GM23338 (cell line): ENCODE measurements at regions not wholly inside any gene's neighbourhood (a gene's known extent, or its start where the extent isn't known, plus 50 kb on each side); places are given as distances from the start of the nearest gene placed in this dataset.
"Not testable (repeated sequence)": the region's sequence is repeated elsewhere in the genome, so short reads cannot be mapped to it uniquely, and the experiment has no call there.

ENCODE experiments used
- ATAC-seq: fragments of 200-7000 bp; cut with Tn5 transposase; 3 replicates; pipeline ENCODE4 v1.9.1; 2020
- DNase-seq: peaks from one replicate; pipeline ENCODE4 v3.0.0-alpha.2; 2015; ENCODE audit warnings: low spot score
- H2AFZ ChIP-seq: fragments of 200-600 bp; sonication (generic); 2 replicates; pipeline ENCODE4 v1.8.0; 2016; ENCODE audit warnings: antibody characterized with exemption, mild to moderate bottlenecking, moderate library complexity
- H3F3A ChIP-seq: fragments of 200-600 bp; sonication (generic); replicated peaks from 2 replicates; pipeline ENCODE4 v1.8.0; 2017; ENCODE audit warnings: antibody characterized with exemption, mixed run types, low read depth
- H3K27ac ChIP-seq: fragments of 200-600 bp; sonication (generic); 2 replicates; pipeline ENCODE4 v1.6.1; 2016; ENCODE audit warnings: low read depth
- H3K27me3 ChIP-seq: fragments of 200-600 bp; sonication (generic); 2 replicates; pipeline ENCODE4 v1.8.0; 2016; ENCODE audit warnings: mild to moderate bottlenecking, mixed run types, moderate library complexity; ENCODE audit not compliant: insufficient read depth
- H3K36me3 ChIP-seq: fragments of 200-600 bp; sonication (generic); 2 replicates; pipeline ENCODE4 v1.8.0; 2016; ENCODE audit warnings: mild to moderate bottlenecking; ENCODE audit not compliant: insufficient read depth
- H3K4me1 ChIP-seq: fragments of 200-600 bp; sonication (generic); 2 replicates; pipeline ENCODE4 v1.8.0; 2016; ENCODE audit warnings: mild to moderate bottlenecking, moderate library complexity; ENCODE audit not compliant: insufficient read depth
- H3K4me2 ChIP-seq: fragments of 200-600 bp; sonication (generic); 2 replicates; pipeline ENCODE4 v1.7.1; 2017; ENCODE audit warnings: mixed run types
- H3K4me3 ChIP-seq: fragments of 200-600 bp; sonication (generic); 2 replicates; pipeline ENCODE4 v1.6.1; 2016; ENCODE audit warnings: mixed run types
- H3K79me2 ChIP-seq: fragments of 200-600 bp; sonication (generic); replicated peaks from 2 replicates; pipeline ENCODE4 v1.8.0; 2017; ENCODE audit warnings: mild to moderate bottlenecking; ENCODE audit not compliant: insufficient read depth
- H3K9me2 ChIP-seq: fragments of 200-600 bp; sonication (generic); 2 replicates; pipeline ENCODE4 v1.8.0; 2017; ENCODE audit not compliant: insufficient read depth
- H4K20me1 ChIP-seq: fragments of 200-600 bp; sonication (generic); replicated peaks from 2 replicates; pipeline ENCODE4 v1.8.0; 2017; ENCODE audit warnings: mild to moderate bottlenecking; ENCODE audit not compliant: insufficient read depth
- H3K27ac Mint-ChIP-seq: 2 replicates; pipeline ENCODE4 v1.8.0; 2020; ENCODE audit warnings: inconsistent platforms, mild to moderate bottlenecking, moderate library complexity, mixed read lengths
- H3K27me3 Mint-ChIP-seq: 3 replicates; pipeline ENCODE4 v1.8.0; 2022; ENCODE audit warnings: low read depth, mild to moderate bottlenecking, moderate library complexity, mixed read lengths, inconsistent platforms; ENCODE audit not compliant: insufficient read depth, poor library complexity
- H3K36me3 Mint-ChIP-seq: 3 replicates; pipeline ENCODE4 v1.8.0; 2021; ENCODE audit warnings: low read depth, mild to moderate bottlenecking, inconsistent platforms, moderate library complexity, mixed read lengths
- H3K4me1 Mint-ChIP-seq: 3 replicates; pipeline ENCODE4 v1.8.0; 2020; ENCODE audit warnings: mild to moderate bottlenecking, inconsistent platforms, mixed read lengths
- H3K4me3 Mint-ChIP-seq: 3 replicates; pipeline ENCODE4 v1.8.0; 2021; ENCODE audit warnings: moderate library complexity, mild to moderate bottlenecking, inconsistent platforms, mixed read lengths
- H3K9me3 Mint-ChIP-seq: 3 replicates; pipeline ENCODE4 v1.8.0; 2020; ENCODE audit warnings: moderate library complexity, mild to moderate bottlenecking, inconsistent platforms, mixed read lengths
- JUNB ChIP-seq: IDR thresholded peaks from one replicate; pipeline ENCODE4 v1.6.1; 2016; ENCODE audit warnings: antibody characterized with exemption; ENCODE audit not compliant: unreplicated experiment
- STAT1 ChIP-seq: IDR thresholded peaks from one replicate; pipeline ENCODE4 v1.6.1; 2016; ENCODE audit warnings: antibody characterized with exemption; ENCODE audit not compliant: unreplicated experiment
- ZNF331 ChIP-seq: fragments of 250-450 bp; sonication (Bioruptor Pico); IDR thresholded peaks from 2 replicates; pipeline ENCODE4 v1.5.0; 2020; ENCODE audit warnings: low read depth, mild to moderate bottlenecking, moderate library complexity
- TF ChIP-seq, protein P1 (sequence below): fragments of 250-450 bp; sonication (Bioruptor Pico); IDR thresholded peaks from 2 replicates; pipeline ENCODE4 v1.5.0; 2020; ENCODE audit warnings: mild to moderate bottlenecking, moderate library complexity

DNA sequence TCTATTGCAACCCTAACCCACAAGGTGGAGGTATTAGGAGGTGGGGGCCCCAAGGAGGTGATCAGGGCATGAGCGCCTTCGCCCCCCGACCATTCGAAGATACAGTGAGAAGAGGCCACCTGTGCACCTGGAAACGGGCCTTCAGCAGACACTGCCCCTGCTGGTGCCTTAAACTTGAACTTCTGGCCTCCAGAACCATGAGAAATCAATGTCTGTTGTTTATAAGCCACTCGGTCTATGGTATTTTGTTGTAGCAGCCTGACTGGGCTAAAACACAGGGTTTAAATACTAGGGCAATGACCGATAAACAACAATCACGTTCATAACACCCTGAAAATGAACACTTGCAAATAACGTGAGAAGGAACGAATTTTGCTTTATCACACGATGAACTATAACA lies 85.2 kb upstream of the USP29 start (continued):
- TF ChIP-seq, protein P1, sequence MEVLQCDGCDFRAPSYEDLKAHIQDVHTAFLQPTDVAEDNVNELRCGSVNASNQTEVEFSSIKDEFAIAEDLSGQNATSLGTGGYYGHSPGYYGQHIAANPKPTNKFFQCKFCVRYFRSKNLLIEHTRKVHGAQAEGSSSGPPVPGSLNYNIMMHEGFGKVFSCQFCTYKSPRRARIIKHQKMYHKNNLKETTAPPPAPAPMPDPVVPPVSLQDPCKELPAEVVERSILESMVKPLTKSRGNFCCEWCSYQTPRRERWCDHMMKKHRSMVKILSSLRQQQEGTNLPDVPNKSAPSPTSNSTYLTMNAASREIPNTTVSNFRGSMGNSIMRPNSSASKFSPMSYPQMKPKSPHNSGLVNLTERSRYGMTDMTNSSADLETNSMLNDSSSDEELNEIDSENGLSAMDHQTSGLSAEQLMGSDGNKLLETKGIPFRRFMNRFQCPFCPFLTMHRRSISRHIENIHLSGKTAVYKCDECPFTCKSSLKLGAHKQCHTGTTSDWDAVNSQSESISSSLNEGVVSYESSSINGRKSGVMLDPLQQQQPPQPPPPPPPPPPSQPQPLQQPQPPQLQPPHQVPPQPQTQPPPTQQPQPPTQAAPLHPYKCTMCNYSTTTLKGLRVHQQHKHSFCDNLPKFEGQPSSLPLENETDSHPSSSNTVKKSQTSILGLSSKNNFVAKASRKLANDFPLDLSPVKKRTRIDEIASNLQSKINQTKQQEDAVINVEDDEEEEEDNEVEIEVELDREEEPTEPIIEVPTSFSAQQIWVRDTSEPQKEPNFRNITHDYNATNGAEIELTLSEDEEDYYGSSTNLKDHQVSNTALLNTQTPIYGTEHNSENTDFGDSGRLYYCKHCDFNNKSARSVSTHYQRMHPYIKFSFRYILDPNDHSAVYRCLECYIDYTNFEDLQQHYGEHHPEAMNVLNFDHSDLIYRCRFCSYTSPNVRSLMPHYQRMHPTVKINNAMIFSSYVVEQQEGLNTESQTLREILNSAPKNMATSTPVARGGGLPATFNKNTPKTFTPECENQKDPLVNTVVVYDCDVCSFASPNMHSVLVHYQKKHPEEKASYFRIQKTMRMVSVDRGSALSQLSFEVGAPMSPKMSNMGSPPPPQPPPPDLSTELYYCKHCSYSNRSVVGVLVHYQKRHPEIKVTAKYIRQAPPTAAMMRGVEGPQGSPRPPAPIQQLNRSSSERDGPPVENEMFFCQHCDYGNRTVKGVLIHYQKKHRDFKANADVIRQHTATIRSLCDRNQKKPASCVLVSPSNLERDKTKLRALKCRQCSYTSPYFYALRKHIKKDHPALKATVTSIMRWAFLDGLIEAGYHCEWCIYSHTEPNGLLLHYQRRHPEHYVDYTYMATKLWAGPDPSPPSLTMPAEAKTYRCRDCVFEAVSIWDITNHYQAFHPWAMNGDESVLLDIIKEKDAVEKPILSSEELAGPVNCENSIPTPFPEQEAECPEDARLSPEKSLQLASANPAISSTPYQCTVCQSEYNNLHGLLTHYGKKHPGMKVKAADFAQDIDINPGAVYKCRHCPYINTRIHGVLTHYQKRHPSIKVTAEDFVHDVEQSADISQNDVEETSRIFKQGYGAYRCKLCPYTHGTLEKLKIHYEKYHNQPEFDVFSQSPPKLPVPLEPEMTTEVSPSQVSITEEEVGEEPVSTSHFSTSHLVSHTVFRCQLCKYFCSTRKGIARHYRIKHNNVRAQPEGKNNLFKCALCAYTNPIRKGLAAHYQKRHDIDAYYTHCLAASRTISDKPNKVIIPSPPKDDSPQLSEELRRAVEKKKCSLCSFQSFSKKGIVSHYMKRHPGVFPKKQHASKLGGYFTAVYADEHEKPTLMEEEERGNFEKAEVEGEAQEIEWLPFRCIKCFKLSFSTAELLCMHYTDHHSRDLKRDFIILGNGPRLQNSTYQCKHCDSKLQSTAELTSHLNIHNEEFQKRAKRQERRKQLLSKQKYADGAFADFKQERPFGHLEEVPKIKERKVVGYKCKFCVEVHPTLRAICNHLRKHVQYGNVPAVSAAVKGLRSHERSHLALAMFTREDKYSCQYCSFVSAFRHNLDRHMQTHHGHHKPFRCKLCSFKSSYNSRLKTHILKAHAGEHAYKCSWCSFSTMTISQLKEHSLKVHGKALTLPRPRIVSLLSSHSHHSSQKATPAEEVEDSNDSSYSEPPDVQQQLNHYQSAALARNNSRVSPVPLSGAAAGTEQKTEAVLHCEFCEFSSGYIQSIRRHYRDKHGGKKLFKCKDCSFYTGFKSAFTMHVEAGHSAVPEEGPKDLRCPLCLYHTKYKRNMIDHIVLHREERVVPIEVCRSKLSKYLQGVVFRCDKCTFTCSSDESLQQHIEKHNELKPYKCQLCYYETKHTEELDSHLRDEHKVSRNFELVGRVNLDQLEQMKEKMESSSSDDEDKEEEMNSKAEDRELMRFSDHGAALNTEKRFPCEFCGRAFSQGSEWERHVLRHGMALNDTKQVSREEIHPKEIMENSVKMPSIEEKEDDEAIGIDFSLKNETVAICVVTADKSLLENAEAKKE, result no peak

DNA sequence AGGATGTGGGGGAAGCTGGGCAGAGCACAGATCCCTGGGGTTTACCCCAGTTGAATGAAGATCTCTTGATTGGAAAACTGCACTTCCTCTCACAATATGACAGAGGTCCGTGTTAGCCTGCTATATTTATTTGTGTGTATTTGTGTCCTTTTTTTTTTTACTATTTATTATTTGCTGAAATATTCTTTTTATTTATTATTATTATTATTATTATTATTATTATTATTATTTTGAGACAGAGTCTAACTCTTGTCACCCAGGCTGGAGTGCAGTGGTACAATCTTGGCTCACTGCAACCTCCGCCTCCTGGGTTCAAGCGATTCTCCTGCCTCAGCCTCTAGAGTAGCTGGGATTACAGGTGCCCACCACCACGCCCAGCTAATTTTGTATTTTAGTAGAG lies 84.0 kb upstream of the USP29 start:
- not testable (repeated sequence) for H3K79me2 ChIP-seq, H3K9me2 ChIP-seq, H3F3A ChIP-seq, H3K27ac Mint-ChIP-seq, H3K4me2 ChIP-seq, H2AFZ ChIP-seq, H3K4me3 ChIP-seq, H3K27me3 ChIP-seq, H3K36me3 ChIP-seq, DNase-seq, H3K4me3 Mint-ChIP-seq, H3K4me1 ChIP-seq, H3K4me1 Mint-ChIP-seq, H4K20me1 ChIP-seq, ATAC-seq, H3K27me3 Mint-ChIP-seq, H3K27ac ChIP-seq
- H3K36me3 Mint-ChIP-seq, result peaks cover 47% of the 10 kb centered on the region
- peaks cover 100% of the 10 kb centered on the region for H3K9me3 Mint-ChIP-seq

DNA sequence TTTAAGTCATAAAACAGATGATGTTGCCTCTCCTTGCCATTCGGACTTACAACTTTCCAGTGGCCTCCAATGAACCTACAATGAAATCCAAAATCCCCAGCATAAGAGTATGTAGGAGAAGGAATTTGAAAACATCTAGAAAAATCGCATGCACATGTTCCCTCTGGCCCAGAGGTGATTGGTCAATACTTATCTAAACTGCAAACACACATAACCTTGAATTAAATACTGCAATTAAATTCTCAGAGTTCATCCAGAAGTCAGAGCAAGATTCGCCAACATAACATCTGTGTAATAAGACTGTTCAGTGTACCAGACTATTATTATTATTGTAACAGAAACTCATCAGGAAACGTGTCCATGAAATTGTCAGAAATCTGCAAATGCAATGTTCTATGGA lies 82.2 kb upstream of the USP29 start:
- Histone ChIP-seq H3K4me3 (no peak overlapping the region), H3K4me2 (no peak overlapping the region), H3K36me3 (peaks cover 3% of the 10 kb centered on the region; the same call in 1 of the 2 replicates), H3K79me2 (no peaks in the 10 kb centered on the region), H3K27ac (no peak overlapping the region), H3F3A (no peaks in the 10 kb centered on the region), H2AFZ (no peak overlapping the region), H3K27me3 (no peaks in the 10 kb centered on the region), H4K20me1 (no peaks in the 10 kb centered on the region), H3K9me2 (no peaks in the 10 kb centered on the region), H3K4me1 (no peaks in the 10 kb centered on the region)
- no peak for DNase-seq
- peaks cover 51% of the 10 kb centered on the region for H3K36me3 Mint-ChIP-seq
- ATAC-seq, result no peak
- H3K4me1 Mint-ChIP-seq, result no peaks in the 10 kb centered on the region
- H3K9me3 Mint-ChIP-seq, result peaks cover 98% of the 10 kb centered on the region
- no peak overlapping the region for H3K4me3 Mint-ChIP-seq
- no peak overlapping the region for H3K27ac Mint-ChIP-seq
- H3K27me3 Mint-ChIP-seq, result peaks cover 3% of the 10 kb centered on the region
- TF ChIP-seq STAT1 (no peak), JUNB (no peak), ZNF331 (CRISPR knock-in tag) (no peak)
- TF ChIP-seq, protein P1, result no peak
